Activated CD4-positive, alpha-beta T cell treated with anti-CD3 and anti-CD28 coated beads, Interleukin-2, amount 50 U/mL, for 4 hours (primary cell): ENCODE measurements at regions not wholly inside any gene's neighbourhood (a gene's known extent, or its start where the extent isn't known, plus 50 kb on each side); places are given as distances from the start of the nearest gene placed in this dataset.

Experiments used
- DNase-seq, 2 experiments: peaks; one replicate each; pipeline ENCODE4 v3.0.0-alpha.2; 2020

GRCh38 chr13:62292714-62293480 lies 877.2 kb upstream of the PCDH20 start:
- no peak for DNase-seq

- no peak for DNase-seq
These were observed 874.9 kb upstream of the PCDH20 start for GRCh38 chr13:62290542-62290941.

GRCh38 chr13:62287764-62288163 lies 872.1 kb upstream of the PCDH20 start:
- no peak for DNase-seq

- no peak for DNase-seq
These were observed 864.9 kb upstream of the PCDH20 start for GRCh38 chr13:62280590-62280989.

GRCh38 chr13:62278271-62278670 lies 862.6 kb upstream of the PCDH20 start:
- DNase-seq: no peak

- DNase-seq: no peak
These were observed 836.1 kb upstream of the PCDH20 start for GRCh38 chr13:62251734-62252133.

- no peak for DNase-seq
These were observed 835.0 kb upstream of the PCDH20 start for GRCh38 chr13:62250501-62251201.

GRCh38 chr13:62246581-62246980 lies 830.9 kb upstream of the PCDH20 start:
- no peak for DNase-seq

- DNase-seq: no peak
These were observed 827.5 kb upstream of the PCDH20 start for GRCh38 chr13:62243106-62243505.

- no peak for DNase-seq
These were observed 819.3 kb upstream of the PCDH20 start for GRCh38 chr13:62234780-62235440.

- no peak for DNase-seq
These were observed 795.3 kb upstream of the PCDH20 start for GRCh38 chr13:62210951-62211350.

GRCh38 chr13:62209529-62209928 lies 793.9 kb upstream of the PCDH20 start:
- no peak for DNase-seq

- DNase-seq: no peak
These were observed 791.7 kb upstream of the PCDH20 start for GRCh38 chr13:62207388-62207787.

GRCh38 chr13:62206165-62206564 lies 790.5 kb upstream of the PCDH20 start:
- DNase-seq: no peak

GRCh38 chr13:62205273-62205672 lies 789.6 kb upstream of the PCDH20 start:
- DNase-seq: no peak

- no peak for DNase-seq
These were observed 778.7 kb upstream of the PCDH20 start for GRCh38 chr13:62194371-62194770.

- no peak for DNase-seq
These were observed 778.3 kb upstream of the PCDH20 start for GRCh38 chr13:62193919-62194318.

GRCh38 chr13:62185631-62186255 lies 770.1 kb upstream of the PCDH20 start:
- no peak for DNase-seq

- no peak for DNase-seq
These were observed 760.4 kb upstream of the PCDH20 start for GRCh38 chr13:62176051-62176450.

GRCh38 chr13:62173958-62174357 lies 758.3 kb upstream of the PCDH20 start:
- DNase-seq: no peak

GRCh38 chr13:62171697-62172096 lies 756.0 kb upstream of the PCDH20 start:
- no peak for DNase-seq

GRCh38 chr13:62168891-62169290 lies 753.2 kb upstream of the PCDH20 start:
- no peak for DNase-seq

GRCh38 chr13:62167650-62168172 lies 752.1 kb upstream of the PCDH20 start:
- no peak for DNase-seq
